Erythroblast (primary cell): ENCODE measurements at regions not wholly inside any gene's neighbourhood (a gene's known extent, or its start where the extent isn't known, plus 50 kb on each side); places are given as distances from the start of the nearest gene placed in this dataset.

ENCODE experiments used
- GATA1 ChIP-seq: IDR thresholded peaks from 2 replicates; pipeline ENCODE4 v1.6.1; 2011; ENCODE audit warnings: low read depth, mild to moderate bottlenecking, control low read depth, low read length, moderate library complexity
- POLR2A ChIP-seq: IDR thresholded peaks from 2 replicates; pipeline ENCODE4 v1.6.1; 2011; ENCODE audit warnings: mild to moderate bottlenecking, low read length

- TF ChIP-seq POLR2A: no peak
- no peak for TF ChIP-seq GATA1
These were observed 116.8 kb downstream of the CTAGE1 start for GRCh38 chr18:22300665-22301636.
